NCI-H82 treated with DMSO at 0.1 percent for 48 hours (cell line): ENCODE measurements at regions not wholly inside any gene's neighbourhood (a gene's known extent, or its start where the extent isn't known, plus 50 kb on each side); places are given as distances from the start of the nearest gene placed in this dataset.
"Not testable (repeated sequence)": the region's sequence is repeated elsewhere in the genome, so short reads cannot be mapped to it uniquely, and the experiment has no call there.

Experiments
- DNase-seq: peaks from one replicate; lab custom pipeline; 2025; ENCODE audit not compliant: unreplicated experiment; lab: John Stamatoyannopoulos, UW

GRCh38 chrX:87098477-87098876 is 419.1 kb upstream of the KLHL4 start:
- DNase-seq = no peak

GRCh38 chrX:87105131-87105530 is 412.5 kb upstream of the KLHL4 start:
- no peak for DNase-seq

- DNase-seq = no peak
Observed at GRCh38 chrX:87110142-87110541, 407.5 kb upstream of the KLHL4 start.

- DNase-seq = no peak
Observed at GRCh38 chrX:87140800-87141483, 376.7 kb upstream of the KLHL4 start.

DNA sequence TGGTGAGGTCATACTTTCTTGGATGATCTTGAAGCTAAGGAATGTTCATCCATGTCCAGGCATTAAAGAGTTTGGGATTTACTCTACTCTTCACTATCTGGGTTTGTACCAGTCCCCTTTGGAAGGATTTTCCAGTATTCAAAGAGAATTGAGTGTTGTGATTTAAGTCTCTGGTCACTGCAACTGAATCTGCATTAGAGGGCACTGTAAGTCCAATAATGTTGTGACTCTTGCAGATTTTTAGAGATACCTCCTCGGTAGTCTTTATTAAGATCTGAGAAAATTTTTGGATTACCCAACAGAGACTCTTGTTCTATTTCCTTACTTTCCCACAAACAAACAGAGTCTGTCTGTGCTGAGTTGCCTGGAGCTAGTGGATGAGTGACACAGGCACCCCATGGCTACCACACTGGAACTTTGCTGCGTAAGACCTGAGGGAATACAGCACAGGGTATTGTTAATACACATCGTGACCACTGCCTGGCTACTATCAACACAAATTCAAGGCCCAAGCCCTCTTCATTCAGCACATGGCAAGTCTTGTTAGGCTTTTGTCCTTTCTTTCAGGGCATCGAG is 357.1 kb upstream of the KLHL4 start:
- DNase-seq = no peak

- no peak for DNase-seq
Observed at GRCh38 chrX:87167841-87168240, 349.8 kb upstream of the KLHL4 start.

- DNase-seq = not testable (repeated sequence)
Observed at GRCh38 chrX:87178009-87178408, 339.6 kb upstream of the KLHL4 start.
